ENCODE measurements at regions not wholly inside any gene's neighbourhood (a gene's known extent, or its start where the extent isn't known, plus 50 kb on each side); places are given as distances from the start of the nearest gene placed in this dataset.

GRCh38 chr3:83302091-83302490 is 1540.6 kb upstream of the GBE1 start:
- intact Hi-C loops (cut with DNase I), result no loop called here
- no peak for ATAC-seq
- DNase-seq (ENCODE audit: missing footprints), result no peak

- intact Hi-C loops (cut with DNase I), result no loop called here
- DNase-seq (ENCODE audit: missing footprints), result no peak
- ATAC-seq, result no peak
Measured at GRCh38 chr3:83317605-83318004, 1556.2 kb upstream of the GBE1 start.

- ATAC-seq, result no peak
- DNase-seq (ENCODE audit: missing footprints), result no peak
- intact Hi-C loops (cut with DNase I), result no loop called here
Measured at GRCh38 chr3:83320726-83321125, 1559.3 kb upstream of the GBE1 start.

GRCh38 chr3:83321457-83321856 is 1560.0 kb upstream of the GBE1 start:
- intact Hi-C loops (cut with DNase I), result no loop called here
- DNase-seq (ENCODE audit: missing footprints), result no peak
- ATAC-seq, result no peak

- ATAC-seq (no peak), DNase-seq (ENCODE audit: missing footprints) (no peak)
- intact Hi-C loops (cut with DNase I), result no loop called here
Measured at GRCh38 chr3:83321891-83322290, 1560.4 kb upstream of the GBE1 start.

GRCh38 chr3:83354205-83354604 is 1592.8 kb upstream of the GBE1 start:
- DNase-seq (ENCODE audit: missing footprints) (no peak), ATAC-seq (no peak)
- intact Hi-C loops (cut with DNase I), result no loop called here

- intact Hi-C loops (cut with DNase I), result no loop called here
- DNase-seq (ENCODE audit: missing footprints), result no peak
- no peak for ATAC-seq
Measured at GRCh38 chr3:83393276-83393675, 1565.5 kb upstream of the CADM2 start.

- no peak for DNase-seq (ENCODE audit: missing footprints)
- ATAC-seq, result no peak
- intact Hi-C loops (cut with DNase I), result no loop called here
Measured at GRCh38 chr3:83403927-83404326, 1554.9 kb upstream of the CADM2 start.

- intact Hi-C loops (cut with DNase I), result no loop called here
- no peak for DNase-seq (ENCODE audit: missing footprints)
- no peak for ATAC-seq
Measured at GRCh38 chr3:83426300-83426699, 1532.5 kb upstream of the CADM2 start.

- DNase-seq (ENCODE audit: missing footprints) (peak; percentile 53), ATAC-seq (no peak)
- intact Hi-C loops (cut with DNase I), result no loop called here
Measured at GRCh38 chr3:83434880-83435587, 1523.8 kb upstream of the CADM2 start.

- no peak for DNase-seq (ENCODE audit: missing footprints)
- intact Hi-C loops (cut with DNase I), result no loop called here
- no peak for ATAC-seq
Measured at GRCh38 chr3:83438188-83438587, 1520.6 kb upstream of the CADM2 start.

- intact Hi-C loops (cut with DNase I), result no loop called here
- DNase-seq (ENCODE audit: missing footprints) (no peak), ATAC-seq (no peak)
Measured at GRCh38 chr3:83453056-83453455, 1505.7 kb upstream of the CADM2 start.

- DNase-seq (ENCODE audit: missing footprints) (peak; percentile 5), ATAC-seq (no peak)
- intact Hi-C loops (cut with DNase I), result no loop called here
Measured at GRCh38 chr3:83454353-83454752, 1504.4 kb upstream of the CADM2 start.

GRCh38 chr3:83457551-83457950 is 1501.2 kb upstream of the CADM2 start:
- intact Hi-C loops (cut with DNase I), result no loop called here
- no peak for ATAC-seq
- no peak for DNase-seq (ENCODE audit: missing footprints)

- DNase-seq (ENCODE audit: missing footprints) (no peak), ATAC-seq (peak; percentile 48)
- intact Hi-C loops (cut with DNase I), result no loop called here
Measured at GRCh38 chr3:83460052-83460451, 1498.7 kb upstream of the CADM2 start.

GRCh38 chr3:83461411-83461810 is 1497.4 kb upstream of the CADM2 start:
- DNase-seq (ENCODE audit: missing footprints), result no peak
- no peak for ATAC-seq
- intact Hi-C loops (cut with DNase I), result no loop called here

GRCh38 chr3:83477563-83477962 is 1481.2 kb upstream of the CADM2 start:
- intact Hi-C loops (cut with DNase I), result no loop called here
- ATAC-seq (no peak), DNase-seq (ENCODE audit: missing footprints) (no peak)

GRCh38 chr3:83482402-83483070 is 1476.3 kb upstream of the CADM2 start:
- ATAC-seq (no peak), DNase-seq (ENCODE audit: missing footprints) (no peak)
- intact Hi-C loops (cut with DNase I), result no loop called here

- intact Hi-C loops (cut with DNase I), result no loop called here
- ATAC-seq (no peak), DNase-seq (ENCODE audit: missing footprints) (no peak)
Measured at GRCh38 chr3:83496462-83496861, 1462.3 kb upstream of the CADM2 start.

GRCh38 chr3:83498361-83499016 is 1460.3 kb upstream of the CADM2 start:
- intact Hi-C loops (cut with DNase I), result no loop called here

More at GRCh38 chr3:83498361-83499016, 1460.3 kb upstream of the CADM2 start:
- no peak for DNase-seq (ENCODE audit: missing footprints)
- ATAC-seq, result no peak

Measured in Right ventricle myocardium inferior (tissue), 1 donor.